Upper lobe of left lung (tissue), 4 donors: ENCODE measurements at regions not wholly inside any gene's neighbourhood (a gene's known extent, or its start where the extent isn't known, plus 50 kb on each side); places are given as distances from the start of the nearest gene placed in this dataset.

Experiments used
- CTCF ChIP-seq, 6 experiments: fragments of 450-650 bp in 4 of 6; fragments of 200-600 bp in 2 of 6; sonication (generic) in 2 of 6; IDR thresholded peaks; one replicate each; pipeline ENCODE4 v1.5.1; 2016 to 2019; ENCODE audit warnings: antibody characterized with exemption in 6 of 6
- POLR2A ChIP-seq, 4 donors: fragments of 450-650 bp; IDR thresholded peaks; one replicate each; pipeline ENCODE4 v1.5.1; 2016 to 2017; ENCODE audit warnings: antibody characterized with exemption in 4 of 4, mild to moderate bottlenecking in 2 of 4
- POLR2AphosphoS5 ChIP-seq, 2 donors: sonication (generic); formaldehyde crosslinking; IDR thresholded peaks; one replicate each; pipeline ENCODE4 v1.5.1; 2017; ENCODE audit warnings: antibody characterized with exemption in 2 of 2

- TF ChIP-seq CTCF (IDR thresholded peaks at IDR 0.05) = no peak
- TF ChIP-seq POLR2A (IDR thresholded peaks at IDR 0.05) = no peak
- no peak for TF ChIP-seq POLR2AphosphoS5 (IDR thresholded peaks at IDR 0.05)
Measured at GRCh38 chr4:164192844-164193243, 561.1 kb upstream of the SMIM31 start.
